SU-DHL-6 (cell line): ENCODE measurements at regions not wholly inside any gene's neighbourhood (a gene's known extent, or its start where the extent isn't known, plus 50 kb on each side); places are given as distances from the start of the nearest gene placed in this dataset.

Experiments
- H2AFZ ChIP-seq: fragments of 200-600 bp; sonication (generic); 2 replicates; pipeline ENCODE4 v1.6.1; 2014; ENCODE audit warnings: low read depth, mild to moderate bottlenecking, moderate library complexity, mixed read lengths, antibody characterized with exemption, low read length; ENCODE audit not compliant: severe bottlenecking
- H3F3A ChIP-seq: fragments of 200-600 bp; shearing (Covaris generic); 2 replicates; pipeline ENCODE4 v1.6.0; 2016; ENCODE audit warnings: antibody characterized with exemption, mild to moderate bottlenecking; ENCODE audit not compliant: insufficient read depth
- H3K27ac ChIP-seq: fragments of 200-600 bp; sonication (generic); 2 replicates; pipeline ENCODE4 v1.5.1; 2016; ENCODE audit warnings: low read depth, mild to moderate bottlenecking, low read length, moderate library complexity, mixed read lengths
- H3K27me3 ChIP-seq: fragments of 200-600 bp; sonication (generic), shearing (Covaris generic); 2 replicates; pipeline ENCODE4 v1.6.0; 2014; ENCODE audit warnings: mild to moderate bottlenecking, low read length
- H3K36me3 ChIP-seq: fragments of 200-600 bp; sonication (generic); 2 replicates; pipeline ENCODE4 v1.6.1; 2014; ENCODE audit warnings: mild to moderate bottlenecking, low read length, mixed read lengths
- H3K4me2 ChIP-seq: fragments of 300-600, 200-600 bp; shearing (Covaris generic), sonication (generic); 2 replicates; pipeline ENCODE4 v1.6.0; 2014; ENCODE audit warnings: low read length, low read depth, mild to moderate bottlenecking; ENCODE audit not compliant: poor library complexity, severe bottlenecking
- H3K4me3 ChIP-seq: fragments of 200-600 bp; sonication (generic); 2 replicates; pipeline ENCODE4 v1.5.1; 2014; ENCODE audit warnings: antibody characterized with exemption, low read length, mild to moderate bottlenecking, mixed read lengths; ENCODE audit not compliant: insufficient read depth, poor library complexity, severe bottlenecking
- H3K79me2 ChIP-seq: fragments of 200-600 bp; sonication (generic); 2 replicates; pipeline ENCODE4 v1.6.1; 2014; ENCODE audit warnings: mild to moderate bottlenecking, low read length, moderate library complexity; ENCODE audit not compliant: insufficient read depth
- H3K9ac ChIP-seq: fragments of 200-600 bp; sonication (generic); 2 replicates; pipeline ENCODE4 v1.7.0; 2014; ENCODE audit warnings: mild to moderate bottlenecking, low read length
- H3K9me2 ChIP-seq: fragments of 200-600 bp; sonication (generic); replicated peaks from 2 replicates; pipeline ENCODE4 v1.6.1; 2014; ENCODE audit warnings: low read length; ENCODE audit not compliant: insufficient read depth
- H3K9me3 ChIP-seq: fragments of 200-600 bp; sonication (generic); 2 replicates; pipeline ENCODE4 v1.6.1; 2014; ENCODE audit warnings: low read length, mixed read lengths; ENCODE audit not compliant: insufficient read depth
- H4K20me1 ChIP-seq: fragments of 200-600 bp; sonication (generic); 2 replicates; pipeline ENCODE4 v1.6.1; 2014; ENCODE audit warnings: low read depth, mild to moderate bottlenecking, antibody characterized with exemption, low read length, moderate library complexity, mixed read lengths
- CTCF ChIP-seq: fragments of 200-600 bp; sonication (generic); IDR thresholded peaks from one replicate; pipeline ENCODE4 v1.5.1; 2017; ENCODE audit warnings: antibody characterized with exemption, mild to moderate bottlenecking, low read length, moderate library complexity; ENCODE audit not compliant: insufficient read depth, poor library complexity, severe bottlenecking
- EZH2phosphoT487 ChIP-seq: fragments of 200-600 bp; sonication (generic), shearing (Covaris generic); conservative IDR thresholded peaks from 2 replicates; pipeline ENCODE4 v1.6.1; 2018; ENCODE audit warnings: mild to moderate bottlenecking, antibody characterized with exemption, low read length, moderate library complexity, mixed read lengths

GRCh38 chr7:130888468-130888867, 154.5 kb upstream of the KLF14 start:
- Histone ChIP-seq H4K20me1 (no peaks in the 10 kb centered on the region), H3F3A (no peaks in the 10 kb centered on the region), H3K4me2 (no peak overlapping the region), H3K36me3 (no peaks in the 10 kb centered on the region), H3K27ac (no peak overlapping the region), H2AFZ (no peak overlapping the region), H3K27me3 (no peaks in the 10 kb centered on the region), H3K9me3 (no peaks in the 10 kb centered on the region), H3K4me3 (no peak overlapping the region), H3K9ac (no peak overlapping the region), H3K79me2 (no peaks in the 10 kb centered on the region), H3K9me2 (no peaks in the 10 kb centered on the region)
- no peak for TF ChIP-seq CTCF
- TF ChIP-seq EZH2phosphoT487, result no peak

- no peaks in the 10 kb centered on the region for H3K9me2 ChIP-seq
- no peak overlapping the region for H3K4me2 ChIP-seq
- H3K9ac ChIP-seq, result no peak overlapping the region
- no peaks in the 10 kb centered on the region for H3K27me3 ChIP-seq
- H3K9me3 ChIP-seq, result no peaks in the 10 kb centered on the region
- H3K36me3 ChIP-seq, result no peaks in the 10 kb centered on the region
- H3K27ac ChIP-seq, result no peak overlapping the region
- H3F3A ChIP-seq, result no peaks in the 10 kb centered on the region
- TF ChIP-seq EZH2phosphoT487, result no peak
- TF ChIP-seq CTCF, result no peak
- H4K20me1 ChIP-seq, result no peaks in the 10 kb centered on the region
- H2AFZ ChIP-seq, result no peak overlapping the region
- no peak overlapping the region for H3K4me3 ChIP-seq
- no peaks in the 10 kb centered on the region for H3K79me2 ChIP-seq
Measured at GRCh38 chr7:130890176-130891020, 156.4 kb upstream of the KLF14 start.

GRCh38 chr7:130891254-130892094, 157.5 kb upstream of the KLF14 start:
- H3K4me2 ChIP-seq, result no peak overlapping the region
- no peaks in the 10 kb centered on the region for H3K79me2 ChIP-seq
- no peaks in the 10 kb centered on the region for H3K27me3 ChIP-seq
- no peaks in the 10 kb centered on the region for H3K9me3 ChIP-seq
- no peaks in the 10 kb centered on the region for H4K20me1 ChIP-seq
- no peak overlapping the region for H3K9ac ChIP-seq
- H3K27ac ChIP-seq, result no peak overlapping the region
- H3F3A ChIP-seq, result no peaks in the 10 kb centered on the region
- no peaks in the 10 kb centered on the region for H3K36me3 ChIP-seq
- no peaks in the 10 kb centered on the region for H3K9me2 ChIP-seq
- no peak overlapping the region for H2AFZ ChIP-seq
- no peak for TF ChIP-seq CTCF
- TF ChIP-seq EZH2phosphoT487, result no peak
- no peak overlapping the region for H3K4me3 ChIP-seq
